ENCODE measurements at regions not wholly inside any gene's neighbourhood (a gene's known extent, or its start where the extent isn't known, plus 50 kb on each side); places are given as distances from the start of the nearest gene placed in this dataset.

- DNase-seq: no peak
Observed at GRCh38 chr5:3268760-3269330, 326.8 kb upstream of the IRX1 start.

GRCh38 chr5:3266861-3267260 lies 328.8 kb upstream of the IRX1 start:
- no peak for DNase-seq

- DNase-seq: no peak
Observed at GRCh38 chr5:3265936-3266335, 329.7 kb upstream of the IRX1 start.

- no peak for DNase-seq
Observed at GRCh38 chr5:3265131-3265885, 330.3 kb upstream of the IRX1 start.

- no peak for DNase-seq
Observed at GRCh38 chr5:3262451-3262850, 333.2 kb upstream of the IRX1 start.

- DNase-seq: no peak
Observed at GRCh38 chr5:3261081-3261480, 334.6 kb upstream of the IRX1 start.

- no peak for DNase-seq
Observed at GRCh38 chr5:3258050-3258449, 337.6 kb upstream of the IRX1 start.

GRCh38 chr5:3252235-3252634 lies 343.4 kb upstream of the IRX1 start:
- no peak for DNase-seq

- no peak for DNase-seq
Observed at GRCh38 chr5:3251784-3252183, 343.8 kb upstream of the IRX1 start.

- DNase-seq: no peak
Observed at GRCh38 chr5:3249401-3249800, 346.2 kb upstream of the IRX1 start.

GRCh38 chr5:3237276-3237868 lies 358.3 kb upstream of the IRX1 start:
- no peak for DNase-seq

- no peak for DNase-seq
Observed at GRCh38 chr5:3234566-3234965, 361.1 kb upstream of the IRX1 start.

GRCh38 chr5:3230941-3231340 lies 364.7 kb upstream of the IRX1 start:
- DNase-seq: no peak

- DNase-seq: no peak
Observed at GRCh38 chr5:3230254-3230653, 365.4 kb upstream of the IRX1 start.

GRCh38 chr5:3226196-3226920 lies 369.3 kb upstream of the IRX1 start:
- peak; percentile 44 for DNase-seq

- DNase-seq: no peak
Observed at GRCh38 chr5:3225201-3225960, 370.3 kb upstream of the IRX1 start.

- no peak for DNase-seq
Observed at GRCh38 chr5:3222924-3223323, 372.7 kb upstream of the IRX1 start.

- no peak for DNase-seq
Observed at GRCh38 chr5:3221432-3221831, 374.2 kb upstream of the IRX1 start.

GRCh38 chr5:3220638-3221288 lies 374.9 kb upstream of the IRX1 start:
- no peak for DNase-seq

- no peak for DNase-seq
Observed at GRCh38 chr5:3220201-3220600, 375.4 kb upstream of the IRX1 start.

GRCh38 chr5:3218916-3219650 lies 376.5 kb upstream of the IRX1 start:
- DNase-seq: no peak
